Eye (tissue), 1 donor: ENCODE measurements at regions not wholly inside any gene's neighbourhood (a gene's known extent, or its start where the extent isn't known, plus 50 kb on each side); places are given as distances from the start of the nearest gene placed in this dataset.

Experiments used
- DNase-seq: peaks from one replicate; pipeline ENCODE4 v3.0.0-alpha.2; 2015

GRCh38 chr16:63578791-63579190 is 1542.6 kb upstream of the CDH8 start:
- DNase-seq: no peak

GRCh38 chr16:63577891-63578290 is 1541.7 kb upstream of the CDH8 start:
- DNase-seq: no peak

GRCh38 chr16:63575041-63575440 is 1538.8 kb upstream of the CDH8 start:
- no peak for DNase-seq

- peak; percentile 24 for DNase-seq
Measured at GRCh38 chr16:63568164-63568563, 1531.9 kb upstream of the CDH8 start.

- DNase-seq: no peak
Measured at GRCh38 chr16:63563819-63564505, 1527.7 kb upstream of the CDH8 start.

GRCh38 chr16:63553980-63554379 is 1517.7 kb upstream of the CDH8 start:
- DNase-seq: no peak

GRCh38 chr16:63539276-63539675 is 1503.0 kb upstream of the CDH8 start:
- DNase-seq: no peak

GRCh38 chr16:63530974-63531373 is 1494.7 kb upstream of the CDH8 start:
- no peak for DNase-seq

- peak; percentile 10 for DNase-seq
Measured at GRCh38 chr16:63530208-63530607, 1494.0 kb upstream of the CDH8 start.

- DNase-seq: no peak
Measured at GRCh38 chr16:63527404-63527803, 1491.2 kb upstream of the CDH8 start.

GRCh38 chr16:63516394-63516793 is 1480.2 kb upstream of the CDH8 start:
- peak; percentile 19 for DNase-seq

- no peak for DNase-seq
Measured at GRCh38 chr16:63512910-63513309, 1476.7 kb upstream of the CDH8 start.

- no peak for DNase-seq
Measured at GRCh38 chr16:63497408-63497807, 1461.2 kb upstream of the CDH8 start.

- no peak for DNase-seq
Measured at GRCh38 chr16:63496282-63496681, 1460.0 kb upstream of the CDH8 start.

GRCh38 chr16:63488955-63489354 is 1452.7 kb upstream of the CDH8 start:
- no peak for DNase-seq

- no peak for DNase-seq
Measured at GRCh38 chr16:63481060-63481459, 1444.8 kb upstream of the CDH8 start.

GRCh38 chr16:63473725-63474124 is 1437.5 kb upstream of the CDH8 start:
- DNase-seq: no peak

- no peak for DNase-seq
Measured at GRCh38 chr16:63467513-63467912, 1431.3 kb upstream of the CDH8 start.

GRCh38 chr16:63462316-63462715 is 1426.1 kb upstream of the CDH8 start:
- DNase-seq: no peak

GRCh38 chr16:63461248-63461841 is 1425.1 kb upstream of the CDH8 start:
- peak; percentile 89 for DNase-seq

- DNase-seq: no peak
Measured at GRCh38 chr16:63458846-63459245, 1422.6 kb upstream of the CDH8 start.

- no peak for DNase-seq
Measured at GRCh38 chr16:63457869-63458268, 1421.6 kb upstream of the CDH8 start.

GRCh38 chr16:63453261-63453660 is 1417.0 kb upstream of the CDH8 start:
- DNase-seq: no peak

GRCh38 chr16:63447121-63447520 is 1410.9 kb upstream of the CDH8 start:
- no peak for DNase-seq

- DNase-seq: peak; percentile 32
Measured at GRCh38 chr16:63442246-63442645, 1406.0 kb upstream of the CDH8 start.
